Activated CD4-positive, alpha-beta T cell treated with anti-CD3 and anti-CD28 coated beads for 36 hours (primary cell): ENCODE measurements at regions not wholly inside any gene's neighbourhood (a gene's known extent, or its start where the extent isn't known, plus 50 kb on each side); places are given as distances from the start of the nearest gene placed in this dataset.
"Not testable (repeated sequence)": the region's sequence is repeated elsewhere in the genome, so short reads cannot be mapped to it uniquely, and the experiment has no call there.

Experiments
- ATAC-seq: fragments of 200-7000 bp; cut with Tn5 transposase; one replicate; pipeline ENCODE4 v1.10.0; 2021; ENCODE audit warnings: mild to moderate bottlenecking, moderate library complexity
- CTCF ChIA-PET: fragments of 350-600 bp; sonication (Branson Sonifier 250); formaldehyde crosslinking; loops from one replicate; lab custom pipeline; 2021; ENCODE audit warnings: antibody characterized with exemption; lab: Charles Lee
- POLR2A ChIA-PET: fragments of 350-600 bp; sonication (Branson Sonifier 250); formaldehyde crosslinking; loops from one replicate; lab custom pipeline; 2021; ENCODE audit warnings: antibody characterized with exemption, inconsistent platforms; lab: Charles Lee
- DNase-seq: peaks from one replicate; pipeline ENCODE4 v3.0.0-alpha.2; 2020
- H3K27ac Mint-ChIP-seq: one replicate; pipeline ENCODE4 v1.8.0; 2021; ENCODE audit warnings: mixed read lengths
- H3K27me3 Mint-ChIP-seq: one replicate; pipeline ENCODE4 v1.8.0; 2021; ENCODE audit warnings: mixed read lengths
- H3K36me3 Mint-ChIP-seq: one replicate; pipeline ENCODE4 v1.8.0; 2021; ENCODE audit warnings: low read depth, mixed read lengths
- H3K4me1 Mint-ChIP-seq: one replicate; pipeline ENCODE4 v1.8.0; 2021; ENCODE audit warnings: mixed read lengths
- H3K4me3 Mint-ChIP-seq: one replicate; pipeline ENCODE4 v1.8.0; 2021; ENCODE audit warnings: mild to moderate bottlenecking, moderate library complexity, mixed read lengths
- H3K9me3 Mint-ChIP-seq: one replicate; pipeline ENCODE4 v1.8.0; 2021; ENCODE audit warnings: low read depth, mixed read lengths
- intact Hi-C, 2 experiments: fragments of 100-400 bp; cut with DNase I in 1 of 2; cut with micrococcal nuclease in 1 of 2; formaldehyde crosslinking; loops; one replicate each; pipeline versions ENCODE4 v1.14.2 to v1.15.1; 2022 to 2024; cut with DNase I, micrococcal nuclease

DNA sequence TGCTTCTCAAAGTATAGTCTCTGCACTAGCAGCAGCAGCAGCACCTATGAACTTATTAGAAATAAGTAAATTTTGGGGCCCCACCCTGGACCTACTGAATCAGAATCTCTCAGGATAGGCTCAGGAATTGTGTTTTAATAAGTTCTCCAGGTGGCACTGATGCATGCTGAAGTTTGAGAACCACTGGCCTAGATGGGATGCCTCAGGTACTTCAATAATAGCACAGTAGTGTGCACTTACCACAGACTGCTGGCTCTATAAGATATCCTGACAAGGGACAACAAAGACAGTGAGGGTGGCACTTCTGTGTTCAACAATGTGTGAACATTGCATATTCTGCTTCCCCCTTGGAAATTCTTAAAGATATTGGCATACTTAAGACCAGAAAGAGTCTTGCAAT, 64.7 kb upstream of the HABP2 start:
- H3K27me3 Mint-ChIP-seq, result peaks cover 5% of the 10 kb centered on the region
- DNase-seq (no peak), ATAC-seq (no peak)
- no peak overlapping the region for H3K4me3 Mint-ChIP-seq
- intact Hi-C loops, result no loop called here
- no peaks in the 10 kb centered on the region for H3K9me3 Mint-ChIP-seq
- no peaks in the 10 kb centered on the region for H3K4me1 Mint-ChIP-seq
- ChIA-PET CTCF (interaction anchor here (0.7 kb wide), 1 partner anchor 267 kb away, joined by 4 read pairs; no protein-coding TSS in a partner anchor), POLR2A (no interaction called here)
- no peaks in the 10 kb centered on the region for H3K36me3 Mint-ChIP-seq
- no peak overlapping the region for H3K27ac Mint-ChIP-seq

DNA sequence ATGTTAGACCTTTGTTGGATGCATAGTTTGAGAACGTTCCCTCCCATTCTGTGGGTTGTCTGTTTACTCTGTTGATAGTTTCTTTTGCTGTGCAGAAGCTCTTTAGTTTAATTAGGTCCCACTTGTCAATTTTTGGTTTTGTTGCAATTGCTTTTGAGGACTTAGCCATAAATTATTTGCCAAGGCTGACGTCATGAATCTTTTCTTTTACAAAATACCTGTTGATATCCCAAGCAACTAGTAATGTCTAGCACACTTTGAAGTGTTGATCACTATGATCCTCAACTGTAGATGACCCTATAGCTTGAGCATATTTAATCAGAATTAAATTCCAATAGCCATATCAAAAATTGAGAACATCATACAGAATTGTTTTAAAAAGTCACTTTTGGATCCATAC, 63.3 kb upstream of the HABP2 start:
- H3K36me3 Mint-ChIP-seq, H3K27me3 Mint-ChIP-seq, H3K27ac Mint-ChIP-seq, intact Hi-C loops, DNase-seq, H3K9me3 Mint-ChIP-seq, ATAC-seq, CTCF ChIA-PET, H3K4me3 Mint-ChIP-seq, H3K4me1 Mint-ChIP-seq, POLR2A ChIA-PET: not testable (repeated sequence)

DNA sequence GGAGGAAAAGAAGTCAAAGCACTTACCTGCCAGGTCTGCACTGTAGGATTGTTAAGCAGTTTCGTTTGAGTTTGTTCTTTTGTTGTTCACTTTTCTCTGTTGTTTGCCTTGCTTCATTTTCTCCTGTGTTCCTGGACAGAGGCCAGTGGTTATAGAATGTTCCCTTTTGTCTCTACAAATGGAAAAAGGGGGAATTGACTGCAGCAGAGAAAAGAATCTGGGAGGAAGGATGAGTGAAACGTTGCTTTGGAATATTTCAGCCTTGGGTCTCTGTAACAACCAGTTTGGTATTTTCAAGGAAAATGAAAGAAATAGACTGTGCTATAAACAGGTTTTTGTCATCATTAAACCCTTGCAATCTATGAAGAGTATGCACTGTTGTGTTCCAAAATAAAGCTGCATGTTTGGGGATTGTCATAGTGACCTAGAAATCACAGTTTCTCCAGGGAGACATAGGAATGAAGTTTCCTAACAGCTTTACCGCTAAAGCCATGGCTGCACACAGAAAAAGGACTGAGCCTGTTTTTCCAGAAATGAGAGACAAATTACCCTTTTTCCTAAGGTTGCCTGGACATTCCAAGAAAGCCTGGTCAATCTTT, 60.8 kb upstream of the HABP2 start:
- ChIA-PET CTCF (no interaction called here), POLR2A (no interaction called here)
- H3K27ac Mint-ChIP-seq, result no peak overlapping the region
- H3K4me3 Mint-ChIP-seq, result no peak overlapping the region
- ATAC-seq (no peak), DNase-seq (no peak)
- H3K9me3 Mint-ChIP-seq, result no peaks in the 10 kb centered on the region
- intact Hi-C loops, result loop anchor here in 1 of 2 experiments (1.0 kb wide), 1 partner anchor 13 kb away; no protein-coding TSS in a partner anchor
- H3K27me3 Mint-ChIP-seq, result peaks cover 11% of the 10 kb centered on the region
- no peaks in the 10 kb centered on the region for H3K4me1 Mint-ChIP-seq
- no peaks in the 10 kb centered on the region for H3K36me3 Mint-ChIP-seq

DNA sequence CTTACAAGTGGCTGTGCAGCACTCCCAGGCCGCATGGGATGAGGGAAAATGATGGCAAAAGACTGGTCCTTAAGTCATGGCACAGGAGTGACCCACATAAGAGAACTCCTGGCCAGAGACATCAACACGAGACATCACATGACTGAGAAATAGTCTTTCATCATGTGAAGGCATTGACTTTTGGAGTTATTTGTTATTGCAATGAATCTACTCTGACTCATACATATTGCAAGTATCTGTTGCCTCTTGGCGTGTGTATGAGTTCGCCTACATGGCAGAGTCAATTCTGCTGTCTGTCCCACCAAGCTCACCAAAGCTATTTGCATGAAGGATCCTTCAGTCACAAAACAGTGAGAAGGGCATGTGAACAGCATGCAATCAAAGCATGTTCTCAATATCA, 59.7 kb upstream of the HABP2 start:
- DNase-seq (no peak), ATAC-seq (no peak)
- Mint-ChIP-seq H3K36me3 (no peaks in the 10 kb centered on the region), H3K4me3 (no peak overlapping the region), H3K4me1 (no peaks in the 10 kb centered on the region), H3K27ac (no peak overlapping the region), H3K27me3 (peaks cover 11% of the 10 kb centered on the region), H3K9me3 (no peaks in the 10 kb centered on the region)
- POLR2A ChIA-PET, result no interaction called here
- intact Hi-C loops, result no loop called here
- CTCF ChIA-PET, result no interaction called here

DNA sequence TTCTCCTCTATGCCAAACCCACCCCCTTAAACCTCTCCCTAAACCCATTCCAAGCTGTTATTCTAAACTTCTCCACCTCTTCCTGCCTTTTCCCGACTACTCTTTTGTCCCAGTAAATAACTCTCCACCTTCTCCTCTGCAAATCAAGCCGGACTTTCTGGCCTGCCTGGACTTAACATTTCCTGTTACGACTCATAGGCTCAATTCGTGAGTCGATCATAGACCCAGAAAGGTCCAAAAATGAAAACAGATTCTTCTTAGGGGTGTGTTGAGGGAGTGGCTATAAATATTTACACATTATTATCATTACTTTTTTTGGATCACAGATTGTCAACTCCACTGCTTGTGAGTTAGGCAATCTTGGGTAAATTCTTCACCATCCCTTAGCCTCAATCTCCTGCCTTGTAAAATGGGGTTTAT, 59.0 kb upstream of the HABP2 start:
- Mint-ChIP-seq H3K36me3 (no peaks in the 10 kb centered on the region), H3K4me1 (no peaks in the 10 kb centered on the region), H3K27ac (no peak overlapping the region), H3K4me3 (no peak overlapping the region), H3K27me3 (peaks cover 13% of the 10 kb centered on the region), H3K9me3 (no peaks in the 10 kb centered on the region)
- CTCF ChIA-PET, result no interaction called here
- POLR2A ChIA-PET, result no interaction called here
- intact Hi-C loops, result no loop called here
- DNase-seq (no peak), ATAC-seq (no peak)

DNA sequence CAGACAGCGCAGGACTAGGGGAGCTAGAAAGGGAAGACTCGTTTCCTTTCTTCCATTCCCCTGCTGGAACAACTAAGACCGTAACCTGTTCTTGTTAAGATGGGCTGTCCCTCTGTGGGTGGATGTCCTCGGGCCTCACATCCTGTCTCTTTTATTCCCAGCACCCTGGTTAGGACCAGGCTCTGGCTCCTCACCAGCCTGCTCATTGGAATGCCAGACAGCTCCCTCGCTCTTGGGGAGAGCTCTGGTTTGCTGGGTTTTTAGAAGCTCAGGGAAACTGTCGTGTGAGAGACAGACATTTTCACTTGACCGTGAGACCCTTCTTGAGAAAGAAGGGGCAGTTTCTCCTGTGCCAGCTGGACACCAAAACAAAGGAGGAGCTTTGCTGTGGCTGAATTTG, 58.1 kb upstream of the HABP2 start:
- peaks cover 14% of the 10 kb centered on the region for H3K27me3 Mint-ChIP-seq
- DNase-seq (no peak), ATAC-seq (no peak)
- no peaks in the 10 kb centered on the region for H3K9me3 Mint-ChIP-seq
- intact Hi-C loops, result no loop called here
- H3K27ac Mint-ChIP-seq, result no peak overlapping the region
- no peak overlapping the region for H3K4me3 Mint-ChIP-seq
- H3K4me1 Mint-ChIP-seq, result no peaks in the 10 kb centered on the region
- CTCF ChIA-PET, result interaction anchor here (0.7 kb wide), 1 partner anchor 16 kb away, joined by 3 read pairs; no protein-coding TSS in a partner anchor
- POLR2A ChIA-PET, result no interaction called here
- no peaks in the 10 kb centered on the region for H3K36me3 Mint-ChIP-seq

DNA sequence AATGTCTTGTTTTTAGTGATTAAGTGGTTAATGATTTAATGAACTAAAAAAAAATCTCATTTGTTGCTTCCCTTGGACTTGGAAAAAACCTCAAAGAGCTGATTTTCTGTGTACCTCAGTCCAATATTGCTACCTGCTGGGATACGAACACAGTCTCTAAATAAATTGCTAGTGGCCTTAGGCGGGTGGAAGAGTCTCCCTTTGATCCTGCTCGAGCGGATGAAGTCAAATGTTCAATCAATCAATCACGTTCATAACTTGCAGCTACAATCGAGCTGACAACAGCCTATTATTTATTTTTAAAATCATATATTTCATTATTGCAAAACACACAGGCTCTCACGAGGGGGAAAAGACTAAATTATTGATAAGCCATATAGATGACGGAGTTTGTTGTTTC, 57.3 kb upstream of the HABP2 start:
- intact Hi-C loops, result no loop called here
- Mint-ChIP-seq H3K9me3 (no peaks in the 10 kb centered on the region), H3K36me3 (no peaks in the 10 kb centered on the region), H3K4me1 (no peaks in the 10 kb centered on the region), H3K27ac (no peak overlapping the region), H3K27me3 (peaks cover 16% of the 10 kb centered on the region), H3K4me3 (no peak overlapping the region)
- ATAC-seq (no peak), DNase-seq (no peak)
- ChIA-PET POLR2A (no interaction called here), CTCF (no interaction called here)

DNA sequence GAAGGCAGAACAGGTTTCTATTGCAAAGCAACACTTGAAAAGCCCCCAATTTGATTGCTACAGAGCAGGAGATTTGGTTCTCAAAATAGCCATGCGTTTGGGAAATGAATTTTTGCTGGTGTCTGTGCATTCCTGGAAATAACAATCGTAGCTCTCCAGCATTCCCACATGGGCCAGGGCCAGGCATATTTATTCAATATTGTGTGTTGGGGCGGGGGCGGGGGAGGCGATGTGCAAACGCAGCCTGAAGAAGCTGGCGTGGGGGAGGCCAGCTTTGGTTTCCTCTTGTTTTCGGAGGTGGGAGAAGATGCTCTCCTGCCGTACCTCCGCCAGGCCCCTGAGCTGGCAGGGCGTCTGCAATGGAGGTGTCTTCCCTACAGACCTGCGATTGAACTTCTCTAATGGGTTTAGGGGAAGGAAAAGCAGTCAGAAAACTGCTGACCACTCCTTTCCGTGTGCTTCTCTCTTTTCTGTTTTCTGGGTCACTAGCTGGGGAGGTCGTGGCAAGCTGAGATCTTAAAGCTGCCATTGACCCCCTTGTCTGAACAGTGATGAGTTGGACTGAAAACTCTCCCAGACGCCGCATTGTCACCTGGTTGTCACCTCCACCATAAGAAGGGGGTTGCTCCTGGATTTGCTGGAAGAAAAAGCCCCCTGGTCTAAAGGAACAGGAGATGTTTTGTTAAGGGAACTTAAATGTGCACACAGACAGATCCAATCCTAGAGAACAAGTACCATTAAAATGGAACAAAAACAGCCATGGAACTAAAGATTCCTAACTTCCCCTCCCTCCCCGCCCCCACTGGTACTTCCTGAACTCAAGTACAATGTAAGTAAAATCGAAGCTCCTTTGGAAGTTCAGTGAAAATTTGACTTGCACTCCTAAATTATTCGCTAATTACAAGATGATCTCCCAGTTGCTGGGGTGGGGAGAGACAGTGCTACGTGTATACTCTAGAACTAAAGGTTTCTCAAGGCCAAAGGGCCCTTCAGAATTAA, 56.4 kb upstream of the HABP2 start:
- Mint-ChIP-seq H3K9me3 (no peaks in the 10 kb centered on the region), H3K4me3 (no peak overlapping the region), H3K27ac (no peak overlapping the region), H3K27me3 (peaks cover 19% of the 10 kb centered on the region), H3K36me3 (no peaks in the 10 kb centered on the region), H3K4me1 (no peaks in the 10 kb centered on the region)
- ATAC-seq (no peak), DNase-seq (no peak)
- intact Hi-C loops, result no loop called here
- CTCF ChIA-PET, result no interaction called here
- POLR2A ChIA-PET, result no interaction called here

DNA sequence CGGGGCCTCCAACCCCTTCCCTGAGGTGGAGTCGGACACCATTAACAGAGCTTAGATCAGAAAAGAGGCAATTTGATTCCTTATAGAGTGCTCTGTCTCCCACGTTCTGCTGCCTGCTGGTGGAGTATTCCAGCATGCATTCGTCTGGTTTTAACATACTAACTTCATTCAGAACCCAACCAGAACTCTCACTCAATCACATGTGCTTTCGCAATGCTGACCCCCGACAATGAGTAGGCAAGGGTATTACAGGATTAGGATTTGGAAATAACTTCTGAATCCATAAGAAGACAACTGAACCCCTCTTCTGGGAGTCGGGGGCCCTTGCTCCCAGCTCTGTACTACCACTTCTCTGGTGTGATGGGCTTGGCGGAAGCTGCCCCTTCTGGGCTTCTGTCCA, 55.7 kb upstream of the HABP2 start:
- no peaks in the 10 kb centered on the region for H3K4me1 Mint-ChIP-seq
- no peaks in the 10 kb centered on the region for H3K9me3 Mint-ChIP-seq

DNA sequence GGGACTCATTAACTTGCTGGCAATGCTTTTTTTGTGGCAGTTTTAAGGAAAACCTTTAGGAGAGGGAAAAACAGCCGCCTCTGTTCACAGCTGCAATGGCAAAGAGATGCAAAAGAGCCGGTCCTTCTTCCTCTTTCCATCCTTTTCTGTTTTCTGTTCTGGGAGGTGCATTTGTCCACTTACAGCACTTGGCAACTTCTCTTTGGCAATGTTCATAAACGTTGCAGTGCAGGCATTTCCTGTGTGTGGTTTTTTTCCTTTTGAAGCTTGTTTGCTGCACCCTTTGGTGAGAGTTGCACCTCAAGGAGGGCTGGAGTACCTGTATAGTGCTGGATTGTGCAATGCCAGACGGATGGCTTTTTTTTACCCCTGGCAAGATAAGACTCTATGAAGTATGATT, 53.9 kb upstream of the HABP2 start:
- Mint-ChIP-seq H3K4me3 (no peak overlapping the region), H3K4me1 (no peaks in the 10 kb centered on the region), H3K27ac (no peak overlapping the region), H3K36me3 (no peaks in the 10 kb centered on the region), H3K9me3 (no peaks in the 10 kb centered on the region), H3K27me3 (peaks cover 18% of the 10 kb centered on the region)
- DNase-seq (no peak), ATAC-seq (no peak)
- intact Hi-C loops, result no loop called here
- ChIA-PET CTCF (no interaction called here), POLR2A (no interaction called here)

More for the DNA sequence above, 55.7 kb upstream of the HABP2 start:
- ATAC-seq, result no peak
- intact Hi-C loops, result no loop called here
- POLR2A ChIA-PET, result no interaction called here
- Mint-ChIP-seq H3K27ac (no peak overlapping the region), H3K4me3 (no peak overlapping the region), H3K36me3 (no peaks in the 10 kb centered on the region), H3K27me3 (peaks cover 16% of the 10 kb centered on the region)
- no peak for DNase-seq
- CTCF ChIA-PET, result no interaction called here

DNA sequence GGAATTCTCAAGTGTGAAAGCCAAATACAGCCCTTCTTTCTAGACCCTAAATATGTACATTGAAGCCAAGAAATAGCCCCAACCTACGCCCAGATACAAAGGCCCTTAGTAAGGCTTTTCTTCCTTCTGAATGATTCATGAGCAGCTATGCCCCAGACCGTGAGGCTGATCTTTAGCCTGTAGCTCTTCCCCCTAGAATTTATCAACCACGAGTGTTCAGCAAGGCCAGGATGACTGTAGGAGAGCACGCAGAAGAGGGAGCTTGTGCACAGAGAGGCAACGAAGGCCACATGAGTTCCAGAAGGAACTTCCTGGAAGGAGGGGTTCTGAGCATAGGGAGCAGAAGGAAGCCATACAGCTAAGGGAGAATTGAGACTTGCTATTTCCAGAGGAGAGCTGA, 53.0 kb upstream of the HABP2 start:
- H3K9me3 Mint-ChIP-seq, result no peaks in the 10 kb centered on the region
- H3K4me3 Mint-ChIP-seq, result no peak overlapping the region
- H3K27ac Mint-ChIP-seq, result no peak overlapping the region
- H3K4me1 Mint-ChIP-seq, result no peaks in the 10 kb centered on the region
- no peak for DNase-seq
- H3K36me3 Mint-ChIP-seq, result no peaks in the 10 kb centered on the region
- ChIA-PET CTCF (interaction anchor here (0.7 kb wide), 1 partner anchor 138 kb away, joined by 3 read pairs; no protein-coding TSS in a partner anchor), POLR2A (no interaction called here)
- H3K27me3 Mint-ChIP-seq, result peaks cover 18% of the 10 kb centered on the region
- intact Hi-C loops, result no loop called here
- no peak for ATAC-seq

DNA sequence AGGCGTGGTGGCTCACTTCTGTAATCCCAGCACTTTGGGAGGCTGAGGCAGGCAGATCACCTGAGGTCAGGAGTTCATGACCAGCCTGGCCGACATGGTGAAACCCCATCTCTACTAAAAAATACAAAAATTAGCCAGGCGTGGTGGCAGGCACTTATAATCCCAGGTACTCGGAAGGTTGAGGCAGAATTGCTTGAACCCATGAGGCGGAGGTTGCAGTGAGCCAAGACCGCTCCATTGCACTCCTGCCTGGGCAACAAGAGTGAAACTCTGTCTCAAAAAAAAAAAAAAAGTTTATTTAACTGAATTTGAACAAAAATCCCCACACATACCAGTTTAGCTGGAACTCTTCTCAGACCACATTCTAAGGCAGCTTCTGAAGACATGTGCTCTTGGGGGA, 51.8 kb upstream of the HABP2 start:
- H3K9me3 Mint-ChIP-seq, DNase-seq: not testable (repeated sequence)

More for the DNA sequence above, 51.8 kb upstream of the HABP2 start:
- CTCF ChIA-PET, result interaction anchor here (0.7 kb wide), 1 partner anchor 224 kb away, joined by 3 read pairs; no protein-coding TSS in a partner anchor
- intact Hi-C loops, H3K27ac Mint-ChIP-seq, H3K4me1 Mint-ChIP-seq, ATAC-seq, H3K36me3 Mint-ChIP-seq, POLR2A ChIA-PET, H3K4me3 Mint-ChIP-seq: not testable (repeated sequence)
- peaks cover 14% of the 10 kb centered on the region for H3K27me3 Mint-ChIP-seq
